Stimulated activated memory B cell treated with anti-CD40 and anti-IgM and Interleukin-4, amounts not matched to agents 10 μg/mL and 1 μg/mL and 100 μg/mL, for 72 hours (primary cell): ENCODE measurements at regions not wholly inside any gene's neighbourhood (a gene's known extent, or its start where the extent isn't known, plus 50 kb on each side); places are given as distances from the start of the nearest gene placed in this dataset.

Experiments
- ATAC-seq: fragments of 150-1000 bp; cut with Tn5 transposase; 2 replicates; pipeline ENCODE4 v1.10.0; 2021
- H3K27ac Mint-ChIP-seq: one replicate; pipeline ENCODE4 v1.8.0; 2022; ENCODE audit warnings: mild to moderate bottlenecking, mixed read lengths
- H3K27me3 Mint-ChIP-seq: one replicate; pipeline ENCODE4 v1.8.0; 2022; ENCODE audit warnings: mixed read lengths
- H3K36me3 Mint-ChIP-seq: one replicate; pipeline ENCODE4 v1.8.0; 2022; ENCODE audit warnings: mixed read lengths
- H3K4me1 Mint-ChIP-seq: one replicate; pipeline ENCODE4 v1.8.0; 2022; ENCODE audit warnings: mixed read lengths
- H3K4me3 Mint-ChIP-seq: one replicate; pipeline ENCODE4 v1.8.0; 2022; ENCODE audit warnings: mild to moderate bottlenecking, moderate library complexity, mixed read lengths
- H3K9me3 Mint-ChIP-seq: one replicate; pipeline ENCODE4 v1.8.0; 2022; ENCODE audit warnings: mixed read lengths

DNA sequence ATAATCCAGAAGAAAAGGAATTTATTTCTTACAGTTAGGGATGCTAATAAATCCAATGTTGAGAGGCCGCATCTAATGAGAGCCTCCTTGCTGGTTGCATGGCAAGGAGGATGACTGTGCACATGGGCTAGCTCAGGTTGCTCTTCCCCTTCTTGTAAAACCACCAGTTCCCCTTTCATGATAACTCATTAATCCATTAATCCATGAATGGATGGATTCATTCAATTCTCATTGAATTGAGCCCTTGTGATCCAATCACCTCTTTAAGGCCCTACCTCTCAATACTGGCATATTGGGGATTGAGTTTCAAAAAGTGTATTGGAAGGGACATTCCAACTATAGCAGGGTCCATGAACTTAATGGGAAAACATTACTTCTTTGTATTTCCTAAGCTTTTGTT, 149.5 kb downstream of the BMP2 start:
- H3K4me3 Mint-ChIP-seq = no peak overlapping the region
- peaks cover 3% of the 10 kb centered on the region for H3K9me3 Mint-ChIP-seq
- no peak overlapping the region for H3K27ac Mint-ChIP-seq
- H3K27me3 Mint-ChIP-seq = no peaks in the 10 kb centered on the region
- no peak for ATAC-seq
- no peaks in the 10 kb centered on the region for H3K36me3 Mint-ChIP-seq
- H3K4me1 Mint-ChIP-seq = no peaks in the 10 kb centered on the region

DNA sequence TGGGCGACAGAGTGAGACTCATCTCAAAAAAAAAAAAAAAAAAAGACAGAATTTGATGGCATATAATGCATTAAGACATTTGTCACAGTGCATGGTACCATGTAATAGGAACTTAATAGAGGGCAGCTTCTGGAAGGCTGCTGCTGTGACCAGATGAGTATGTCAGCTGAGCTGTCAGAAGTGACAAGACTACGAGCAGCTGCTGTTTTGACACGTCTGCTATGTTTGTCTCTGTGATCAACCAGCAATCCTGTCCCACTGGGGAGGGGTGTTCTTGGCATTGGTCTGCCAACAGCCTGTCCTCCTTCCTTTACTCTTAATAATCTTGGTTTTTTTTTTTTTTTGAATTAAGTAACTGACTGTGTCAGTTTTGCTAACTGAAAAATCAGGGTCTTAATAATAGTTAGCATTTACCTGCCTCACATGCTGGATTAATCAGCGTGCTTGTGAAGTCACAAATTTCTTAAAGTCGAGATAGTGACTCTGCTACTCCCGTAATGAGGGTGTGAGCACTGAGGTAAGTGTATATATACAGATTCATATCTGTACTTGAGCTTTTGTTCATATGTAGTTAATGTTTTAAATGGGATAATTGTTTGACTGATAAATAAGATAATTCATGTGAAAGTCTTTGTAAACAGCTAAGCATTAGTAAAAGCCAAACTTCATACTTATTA, 152.4 kb downstream of the BMP2 start:
- H3K9me3 Mint-ChIP-seq = peaks cover 7% of the 10 kb centered on the region
- H3K4me1 Mint-ChIP-seq = no peaks in the 10 kb centered on the region
- no peak overlapping the region for H3K4me3 Mint-ChIP-seq
- H3K36me3 Mint-ChIP-seq = no peaks in the 10 kb centered on the region
- no peak overlapping the region for H3K27ac Mint-ChIP-seq
- no peaks in the 10 kb centered on the region for H3K27me3 Mint-ChIP-seq
- no peak for ATAC-seq

DNA sequence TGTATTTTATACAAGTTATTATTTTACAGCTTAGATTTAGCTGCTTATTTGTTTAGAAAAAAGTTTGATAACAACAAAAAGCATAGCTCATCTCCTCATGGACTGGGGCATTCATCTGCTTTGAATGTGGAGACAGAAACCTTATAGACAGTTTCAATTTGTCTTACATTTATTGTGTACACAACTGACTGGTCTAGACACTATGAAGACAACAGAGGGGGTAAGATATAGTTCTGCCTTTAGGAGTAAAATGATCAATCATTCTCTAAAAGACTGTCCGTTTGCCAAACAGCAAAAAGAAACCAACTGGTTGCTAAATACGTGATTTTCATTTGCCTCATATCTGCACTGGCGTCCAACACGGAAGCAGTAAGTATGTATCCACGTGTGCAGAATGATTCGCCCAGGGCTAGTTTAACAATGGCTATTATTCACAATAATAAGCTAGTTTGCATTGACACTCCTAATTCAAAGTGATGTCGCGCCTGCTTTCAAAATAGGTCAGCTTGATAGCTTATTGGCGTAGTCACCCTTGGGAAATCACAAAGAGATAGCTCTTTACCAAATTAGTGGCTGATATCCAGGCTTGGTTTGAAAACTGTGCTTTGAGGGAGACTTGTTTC, 153.6 kb downstream of the BMP2 start:
- Mint-ChIP-seq H3K36me3 (no peaks in the 10 kb centered on the region), H3K27me3 (no peaks in the 10 kb centered on the region), H3K9me3 (peaks cover 7% of the 10 kb centered on the region), H3K4me3 (no peak overlapping the region), H3K4me1 (no peaks in the 10 kb centered on the region), H3K27ac (no peak overlapping the region)
- ATAC-seq = no peak

DNA sequence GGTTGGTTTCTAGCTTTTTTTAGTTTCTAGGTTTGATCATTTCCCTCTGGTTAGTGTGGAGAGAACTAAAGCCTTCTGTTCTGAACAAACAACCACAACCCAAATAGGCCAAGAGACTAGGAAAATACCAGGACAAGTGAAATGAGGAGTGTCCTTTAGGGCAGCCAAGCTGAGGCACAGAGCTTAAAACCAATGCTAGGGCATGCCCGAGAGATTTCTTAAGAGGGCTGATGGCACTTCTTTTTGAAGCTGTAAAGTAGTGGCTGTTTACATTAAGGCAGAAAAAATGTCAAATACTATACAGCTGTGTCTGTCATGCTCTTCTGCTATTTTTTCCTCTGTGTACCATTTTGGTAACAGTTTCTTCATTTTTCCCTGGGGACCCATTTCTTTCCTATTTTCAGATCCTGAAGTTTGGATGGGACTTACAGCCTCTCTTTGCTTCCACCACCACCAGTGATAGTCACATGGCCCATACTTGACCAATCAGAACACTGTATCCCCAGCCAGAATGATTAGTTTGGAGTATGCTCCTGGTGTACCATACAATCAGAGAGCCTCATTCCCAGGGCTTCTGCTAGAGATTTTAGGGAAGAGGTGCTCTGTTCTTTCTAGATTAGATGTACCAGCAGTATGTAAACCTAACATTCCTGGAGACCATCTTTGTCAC, 154.4 kb downstream of the BMP2 start:
- Mint-ChIP-seq H3K27me3 (no peaks in the 10 kb centered on the region), H3K9me3 (peaks cover 10% of the 10 kb centered on the region), H3K36me3 (no peaks in the 10 kb centered on the region), H3K4me3 (no peak overlapping the region), H3K4me1 (no peaks in the 10 kb centered on the region), H3K27ac (no peak overlapping the region)
- no peak for ATAC-seq

DNA sequence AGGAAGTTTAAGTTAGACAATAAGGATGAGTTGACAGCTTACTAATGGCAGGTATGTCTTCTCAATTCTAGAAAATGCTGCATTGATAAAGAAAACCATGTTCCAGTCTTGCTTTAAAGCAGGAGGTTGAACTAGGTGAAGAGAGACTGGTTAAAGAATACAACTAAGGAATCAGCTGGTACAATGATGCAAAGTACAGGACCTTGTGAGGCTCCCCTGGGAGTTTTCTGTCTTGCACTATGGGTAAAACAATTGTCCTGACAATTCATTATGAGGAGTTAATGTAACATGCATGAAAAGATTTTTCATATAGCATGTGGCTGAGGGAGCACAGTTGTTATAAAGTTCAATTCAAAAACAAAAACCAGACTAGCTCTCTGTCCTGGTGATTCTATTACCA, 157.2 kb downstream of the BMP2 start:
- Mint-ChIP-seq H3K4me1 (no peaks in the 10 kb centered on the region), H3K36me3 (no peaks in the 10 kb centered on the region), H3K4me3 (no peak overlapping the region), H3K27me3 (no peaks in the 10 kb centered on the region), H3K9me3 (peaks cover 13% of the 10 kb centered on the region), H3K27ac (no peak overlapping the region)
- no peak for ATAC-seq

DNA sequence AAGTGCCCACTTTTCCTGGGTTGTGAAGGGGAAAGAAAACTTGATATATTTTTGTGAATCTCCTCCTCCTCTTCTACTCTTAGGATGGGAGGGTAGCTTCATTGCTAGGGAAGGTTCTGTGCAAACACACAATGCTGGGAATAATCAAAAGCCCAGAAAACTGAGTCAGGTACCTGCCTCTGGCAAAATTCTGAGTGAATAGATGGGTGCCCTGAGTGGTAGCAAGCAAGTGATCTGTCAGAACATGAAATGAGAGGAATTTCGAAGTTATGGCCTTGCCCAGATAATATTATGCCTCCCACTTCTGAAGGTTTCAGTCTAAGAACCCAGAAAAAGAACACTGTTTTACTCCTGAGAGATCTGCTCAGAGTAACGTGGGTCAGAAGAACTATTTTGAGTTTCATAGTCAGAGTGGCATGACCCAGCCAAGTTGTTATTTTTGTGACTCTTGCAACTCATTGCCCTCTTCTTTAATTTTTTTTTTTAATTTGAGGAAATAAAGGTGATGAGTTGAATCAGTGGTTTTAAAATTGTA, 158.3 kb downstream of the BMP2 start:
- Mint-ChIP-seq H3K36me3 (no peaks in the 10 kb centered on the region), H3K4me3 (no peak overlapping the region), H3K4me1 (no peaks in the 10 kb centered on the region), H3K27me3 (no peaks in the 10 kb centered on the region), H3K27ac (no peak overlapping the region), H3K9me3 (peaks cover 13% of the 10 kb centered on the region)
- ATAC-seq = no peak

DNA sequence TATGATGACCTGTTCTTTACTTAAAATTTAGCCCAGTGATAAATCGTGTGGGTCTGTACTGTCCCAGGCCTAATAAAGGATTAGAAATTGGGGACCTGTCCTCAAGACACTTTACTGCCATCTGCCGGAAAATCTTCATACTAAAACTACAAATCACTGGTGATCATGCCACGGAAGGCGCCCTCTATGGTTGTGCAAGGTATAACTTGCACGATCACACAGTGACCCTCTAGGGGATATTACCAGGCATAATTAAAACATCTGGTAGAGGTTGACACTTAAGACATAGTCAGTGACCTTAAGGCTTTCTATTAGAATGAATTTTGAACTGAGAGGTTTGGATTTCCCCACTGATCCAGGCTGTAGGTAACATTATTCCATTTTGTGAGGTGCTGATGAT, 172.6 kb downstream of the BMP2 start:
- ATAC-seq = no peak
- no peak overlapping the region for H3K4me3 Mint-ChIP-seq
- no peaks in the 10 kb centered on the region for H3K27me3 Mint-ChIP-seq
- H3K9me3 Mint-ChIP-seq = peaks cover 6% of the 10 kb centered on the region
- no peak overlapping the region for H3K27ac Mint-ChIP-seq
- no peaks in the 10 kb centered on the region for H3K36me3 Mint-ChIP-seq
- H3K4me1 Mint-ChIP-seq = no peaks in the 10 kb centered on the region

DNA sequence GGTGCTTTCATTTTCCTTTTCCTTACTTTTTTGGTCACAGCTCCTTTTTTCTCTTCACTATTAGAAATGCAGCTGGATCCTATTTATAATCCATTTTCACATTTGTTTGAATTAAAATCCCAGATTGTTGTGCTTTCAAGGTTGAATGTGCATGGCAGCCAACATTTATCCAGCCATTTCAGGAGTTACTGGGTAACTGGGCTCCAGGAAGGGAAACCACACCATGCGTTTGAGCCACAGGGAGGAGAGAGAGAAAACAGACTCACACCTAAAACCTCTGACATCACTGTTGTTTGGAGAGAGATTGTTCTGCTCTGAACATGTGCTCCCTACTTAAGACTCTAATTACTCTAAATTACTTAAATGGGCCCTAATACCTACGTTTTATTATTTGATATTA, 173.4 kb downstream of the BMP2 start:
- Mint-ChIP-seq H3K27me3 (no peaks in the 10 kb centered on the region), H3K9me3 (peaks cover 10% of the 10 kb centered on the region), H3K4me1 (no peaks in the 10 kb centered on the region), H3K36me3 (no peaks in the 10 kb centered on the region), H3K27ac (no peak overlapping the region), H3K4me3 (no peak overlapping the region)
- no peak for ATAC-seq

DNA sequence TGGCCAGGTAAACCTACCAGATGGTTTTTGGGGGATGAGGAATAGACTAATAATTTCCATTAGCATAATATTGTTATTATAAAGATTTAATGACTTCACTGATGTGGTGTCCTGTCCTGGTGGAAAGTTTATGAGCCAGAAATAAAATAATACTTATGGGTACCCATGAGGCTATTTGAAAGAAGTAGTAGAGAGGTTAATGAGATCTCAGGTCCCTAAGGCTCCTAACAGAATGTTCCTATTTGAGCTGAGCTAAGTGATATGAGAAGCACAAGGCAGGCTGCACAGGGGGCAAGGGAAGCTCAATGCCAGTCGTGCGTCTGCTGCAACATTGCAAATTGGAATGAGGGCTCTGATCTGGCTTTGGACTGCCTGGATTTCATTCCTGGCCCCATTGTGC, 174.1 kb downstream of the BMP2 start:
- ATAC-seq = no peak
- Mint-ChIP-seq H3K36me3 (no peaks in the 10 kb centered on the region), H3K27ac (no peak overlapping the region), H3K27me3 (no peaks in the 10 kb centered on the region), H3K9me3 (peaks cover 10% of the 10 kb centered on the region), H3K4me1 (no peaks in the 10 kb centered on the region), H3K4me3 (no peak overlapping the region)

DNA sequence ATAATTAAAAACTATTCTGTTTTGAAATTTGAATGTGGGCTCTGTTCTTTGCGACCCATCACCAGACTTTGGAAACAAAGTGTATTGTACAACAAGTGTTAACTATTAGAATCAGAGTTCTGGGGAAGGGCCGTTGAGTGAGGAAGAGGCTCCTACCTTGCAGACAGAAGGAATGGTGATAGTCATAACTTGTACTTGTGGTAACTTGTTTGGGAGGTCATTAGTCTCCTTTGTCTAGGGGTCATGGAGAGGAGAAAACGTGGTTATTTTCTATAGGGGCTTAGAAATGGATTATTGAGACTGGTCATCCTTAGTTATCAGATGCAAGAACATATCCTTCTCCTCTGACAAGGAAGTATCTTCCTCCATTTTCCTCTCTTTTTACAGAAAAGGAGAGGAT, 174.8 kb downstream of the BMP2 start:
- H3K9me3 Mint-ChIP-seq = peaks cover 7% of the 10 kb centered on the region
- H3K27ac Mint-ChIP-seq = no peak overlapping the region
- no peak for ATAC-seq
- H3K27me3 Mint-ChIP-seq = no peaks in the 10 kb centered on the region
- H3K4me1 Mint-ChIP-seq = no peaks in the 10 kb centered on the region
- H3K36me3 Mint-ChIP-seq = no peaks in the 10 kb centered on the region
- H3K4me3 Mint-ChIP-seq = no peak overlapping the region

DNA sequence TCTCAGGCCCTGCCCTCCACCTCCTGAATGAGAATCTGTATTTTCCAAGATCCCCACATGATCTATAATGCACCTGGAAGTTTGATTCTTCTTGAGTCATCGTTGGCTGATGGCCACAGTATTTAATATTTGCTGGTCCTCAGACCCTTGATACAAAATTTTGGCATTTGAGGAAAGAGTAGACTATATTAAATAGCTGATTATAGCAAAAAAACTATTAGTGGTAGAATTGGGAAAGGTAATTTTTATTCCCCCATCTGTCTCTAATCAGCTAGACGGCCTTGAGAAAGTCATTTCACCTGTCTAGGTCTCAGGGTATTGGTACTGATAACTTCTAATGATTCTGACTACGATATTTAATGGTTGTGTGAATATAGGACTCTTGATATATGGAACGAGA, 176.8 kb downstream of the BMP2 start:
- Mint-ChIP-seq H3K36me3 (no peaks in the 10 kb centered on the region), H3K9me3 (peaks cover 6% of the 10 kb centered on the region), H3K27me3 (no peaks in the 10 kb centered on the region), H3K4me3 (no peak overlapping the region), H3K27ac (no peak overlapping the region), H3K4me1 (no peaks in the 10 kb centered on the region)
- ATAC-seq = no peak

DNA sequence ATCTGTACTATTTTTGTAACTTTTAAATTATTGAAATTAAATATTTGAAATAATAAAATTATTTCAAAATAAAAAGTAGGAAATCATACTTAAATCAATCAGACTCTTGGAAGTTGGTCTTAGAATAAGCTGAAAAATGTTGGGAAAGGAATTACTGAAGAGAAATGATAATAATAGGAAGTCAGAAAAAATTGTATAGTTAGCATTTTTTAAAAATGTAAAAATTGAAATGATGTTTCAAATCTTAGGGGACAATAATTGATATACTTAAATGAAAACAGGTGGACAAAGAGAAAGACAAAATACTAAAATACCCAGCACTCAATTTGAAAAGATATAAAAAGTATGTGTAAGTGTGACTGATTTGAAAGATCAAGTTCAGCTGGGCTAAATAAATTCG, 186.1 kb downstream of the BMP2 start:
- no peaks in the 10 kb centered on the region for H3K27me3 Mint-ChIP-seq
- H3K4me1 Mint-ChIP-seq = no peaks in the 10 kb centered on the region
- H3K4me3 Mint-ChIP-seq = no peak overlapping the region
- no peak overlapping the region for H3K27ac Mint-ChIP-seq
- peaks cover 14% of the 10 kb centered on the region for H3K9me3 Mint-ChIP-seq
- no peaks in the 10 kb centered on the region for H3K36me3 Mint-ChIP-seq
- no peak for ATAC-seq

DNA sequence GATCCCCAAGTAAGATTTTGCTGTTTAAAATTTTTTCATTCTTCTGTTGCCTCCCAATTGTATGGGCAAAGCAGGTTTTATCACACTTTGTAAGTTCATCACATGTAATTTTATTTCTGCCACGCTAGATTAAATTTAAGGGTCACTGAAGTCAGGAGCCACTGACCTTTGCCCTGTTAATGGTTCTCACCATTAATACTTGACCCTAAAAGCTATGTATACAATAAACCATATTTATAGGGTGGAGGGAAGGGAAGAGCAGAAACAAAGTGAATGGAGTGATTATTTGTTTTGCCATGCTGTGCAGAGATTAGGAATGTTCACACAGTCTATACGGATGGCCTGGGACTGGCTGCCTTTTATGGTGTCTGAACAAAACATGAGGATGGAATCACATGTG, 186.7 kb downstream of the BMP2 start:
- no peaks in the 10 kb centered on the region for H3K4me1 Mint-ChIP-seq
- H3K4me3 Mint-ChIP-seq = no peak overlapping the region
- peaks cover 13% of the 10 kb centered on the region for H3K9me3 Mint-ChIP-seq
- H3K36me3 Mint-ChIP-seq = no peaks in the 10 kb centered on the region
- H3K27me3 Mint-ChIP-seq = no peaks in the 10 kb centered on the region
- no peak for ATAC-seq
- H3K27ac Mint-ChIP-seq = no peak overlapping the region

DNA sequence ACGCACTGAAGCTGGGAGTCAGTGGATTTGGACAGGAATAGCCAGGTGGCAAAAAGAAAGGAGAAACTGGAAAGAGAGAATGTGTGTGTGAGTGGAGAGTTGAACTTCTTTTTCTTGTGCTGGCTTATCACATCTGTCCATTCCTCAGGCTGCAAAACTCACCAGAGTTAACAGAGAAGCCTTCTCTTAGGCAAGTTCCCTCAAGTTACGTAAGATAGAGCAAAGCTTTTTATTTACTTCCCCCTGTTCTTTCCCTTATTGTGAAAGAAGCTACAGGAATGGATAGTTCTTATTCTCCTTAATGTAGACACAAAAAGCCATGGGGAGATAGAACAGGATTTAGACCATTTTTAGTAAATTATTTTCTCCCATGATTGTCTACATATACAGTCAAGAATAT, 188.6 kb downstream of the BMP2 start:
- no peaks in the 10 kb centered on the region for H3K36me3 Mint-ChIP-seq
- no peaks in the 10 kb centered on the region for H3K4me1 Mint-ChIP-seq
- no peak overlapping the region for H3K4me3 Mint-ChIP-seq
- H3K27ac Mint-ChIP-seq = no peak overlapping the region
- no peaks in the 10 kb centered on the region for H3K27me3 Mint-ChIP-seq
- H3K9me3 Mint-ChIP-seq = peaks cover 8% of the 10 kb centered on the region
- ATAC-seq = no peak

DNA sequence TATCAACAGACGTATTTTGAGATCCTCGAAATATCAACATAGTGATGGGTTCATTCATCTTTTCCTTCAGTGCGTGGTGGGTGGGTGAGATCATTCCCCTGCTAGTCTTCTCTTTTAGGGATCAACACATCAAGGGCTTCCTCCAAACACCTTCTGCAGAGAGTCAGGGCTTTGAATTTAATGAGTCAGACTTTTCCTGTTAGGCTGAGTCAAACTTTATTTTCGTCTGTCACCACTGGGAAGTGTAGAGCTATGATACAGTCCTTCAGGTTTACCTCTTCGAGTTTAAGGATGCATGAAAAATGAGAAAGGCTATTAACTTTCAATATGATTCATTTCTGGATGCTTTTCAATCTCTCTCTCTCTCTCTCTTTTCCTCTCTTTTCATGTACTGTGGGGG, 189.1 kb downstream of the BMP2 start:
- no peak for ATAC-seq
- Mint-ChIP-seq H3K27me3 (no peaks in the 10 kb centered on the region), H3K4me3 (no peak overlapping the region), H3K36me3 (no peaks in the 10 kb centered on the region), H3K27ac (no peak overlapping the region), H3K9me3 (peaks cover 5% of the 10 kb centered on the region), H3K4me1 (no peaks in the 10 kb centered on the region)

DNA sequence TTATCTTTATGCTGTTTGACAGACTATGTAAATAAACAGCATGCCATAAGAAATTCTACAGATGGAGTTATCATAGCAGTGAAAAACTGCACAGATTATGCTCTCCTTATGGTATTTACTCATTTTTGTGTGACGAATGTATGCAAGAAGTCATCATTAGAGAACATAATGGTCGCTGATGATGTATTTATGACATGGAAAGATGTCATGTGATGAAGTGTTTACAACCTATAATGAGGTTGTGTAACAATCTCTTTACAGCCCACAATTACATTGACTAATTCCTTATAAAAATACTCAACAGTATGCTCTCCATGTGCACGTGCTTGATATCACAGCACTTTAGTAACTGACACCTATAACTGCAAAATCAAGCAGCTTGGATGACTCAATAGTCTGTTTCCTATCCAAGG, 192.4 kb downstream of the BMP2 start:
- no peak for ATAC-seq

More for the DNA sequence above, 192.4 kb downstream of the BMP2 start:
- no peak overlapping the region for H3K4me3 Mint-ChIP-seq
- peaks cover 9% of the 10 kb centered on the region for H3K9me3 Mint-ChIP-seq
- H3K36me3 Mint-ChIP-seq = no peaks in the 10 kb centered on the region
- no peaks in the 10 kb centered on the region for H3K4me1 Mint-ChIP-seq
- no peak overlapping the region for H3K27ac Mint-ChIP-seq
- no peaks in the 10 kb centered on the region for H3K27me3 Mint-ChIP-seq
